LNCaP clone FGC (cell line): ENCODE measurements at regions not wholly inside any gene's neighbourhood (a gene's known extent, or its start where the extent isn't known, plus 50 kb on each side); places are given as distances from the start of the nearest gene placed in this dataset.

Experiments used
- DNase-seq: peaks from one replicate; pipeline ENCODE4 v3.0.0-alpha.2; 2011; ENCODE audit warnings: low read depth
- H3K4me3 ChIP-seq: 2 replicates; pipeline ENCODE4 v1.5.1; 2011; ENCODE audit warnings: mild to moderate bottlenecking, low read depth, low read length, control low read depth
- TF ChIP-seq, protein P1 (sequence below): IDR thresholded peaks from 2 replicates; pipeline ENCODE4 v1.5.1; 2012; ENCODE audit warnings: mild to moderate bottlenecking; ENCODE audit not compliant: control insufficient read depth, insufficient read depth; ENCODE audit errors: extremely low read depth

DNA sequence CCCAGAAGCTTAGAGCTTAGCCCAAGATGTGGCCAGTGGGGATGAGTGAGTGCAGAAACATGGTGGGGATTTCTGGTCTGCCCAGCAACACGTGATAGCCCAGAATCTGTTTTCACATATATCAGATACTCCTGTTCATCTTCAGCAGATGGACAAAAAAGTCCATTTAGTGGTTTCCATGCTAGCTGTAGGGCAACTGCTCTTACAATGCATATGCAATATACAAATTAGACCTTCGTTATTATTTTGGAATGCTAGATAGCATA is 96.9 kb upstream of the SGIP1 start:
- TF ChIP-seq, protein P1, sequence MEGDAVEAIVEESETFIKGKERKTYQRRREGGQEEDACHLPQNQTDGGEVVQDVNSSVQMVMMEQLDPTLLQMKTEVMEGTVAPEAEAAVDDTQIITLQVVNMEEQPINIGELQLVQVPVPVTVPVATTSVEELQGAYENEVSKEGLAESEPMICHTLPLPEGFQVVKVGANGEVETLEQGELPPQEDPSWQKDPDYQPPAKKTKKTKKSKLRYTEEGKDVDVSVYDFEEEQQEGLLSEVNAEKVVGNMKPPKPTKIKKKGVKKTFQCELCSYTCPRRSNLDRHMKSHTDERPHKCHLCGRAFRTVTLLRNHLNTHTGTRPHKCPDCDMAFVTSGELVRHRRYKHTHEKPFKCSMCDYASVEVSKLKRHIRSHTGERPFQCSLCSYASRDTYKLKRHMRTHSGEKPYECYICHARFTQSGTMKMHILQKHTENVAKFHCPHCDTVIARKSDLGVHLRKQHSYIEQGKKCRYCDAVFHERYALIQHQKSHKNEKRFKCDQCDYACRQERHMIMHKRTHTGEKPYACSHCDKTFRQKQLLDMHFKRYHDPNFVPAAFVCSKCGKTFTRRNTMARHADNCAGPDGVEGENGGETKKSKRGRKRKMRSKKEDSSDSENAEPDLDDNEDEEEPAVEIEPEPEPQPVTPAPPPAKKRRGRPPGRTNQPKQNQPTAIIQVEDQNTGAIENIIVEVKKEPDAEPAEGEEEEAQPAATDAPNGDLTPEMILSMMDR: no peak
- H3K4me3 ChIP-seq: no peak overlapping the region
- no peak for DNase-seq

DNA sequence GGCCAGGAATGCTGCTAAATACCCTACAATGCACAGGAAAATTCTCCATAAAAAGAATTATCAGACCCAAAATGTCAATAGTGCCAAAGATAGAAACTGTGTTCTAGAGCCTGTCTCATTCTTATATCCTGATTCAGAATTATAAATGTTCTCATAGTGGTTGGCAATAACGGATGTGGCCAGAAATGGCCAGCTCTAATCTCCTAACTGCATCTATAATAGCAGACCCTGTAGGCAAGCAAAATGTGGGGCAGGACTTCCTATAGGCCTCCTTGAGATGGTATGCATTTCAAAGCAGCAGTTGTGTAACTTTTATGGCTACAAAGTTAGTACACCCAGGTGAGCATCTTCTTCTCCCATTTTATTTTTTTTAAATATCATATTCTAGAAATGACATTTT is 95.9 kb upstream of the SGIP1 start:
- TF ChIP-seq, protein P1: no peak
- no peak for DNase-seq

GRCh38 chr1:66438501-66438900 is 95.5 kb upstream of the SGIP1 start:
- no peak overlapping the region for H3K4me3 ChIP-seq
- TF ChIP-seq, protein P1: no peak
- DNase-seq: no peak

More for the DNA sequence above, 95.9 kb upstream of the SGIP1 start:
- H3K4me3 ChIP-seq: no peak overlapping the region

GRCh38 chr1:66439031-66439740 is 94.8 kb upstream of the SGIP1 start:
- TF ChIP-seq, protein P1: no peak
- H3K4me3 ChIP-seq: no peak overlapping the region
- DNase-seq: no peak

GRCh38 chr1:66443793-66444192 is 90.2 kb upstream of the SGIP1 start:
- TF ChIP-seq, protein P1: no peak
- DNase-seq: no peak
- no peak overlapping the region for H3K4me3 ChIP-seq

DNA sequence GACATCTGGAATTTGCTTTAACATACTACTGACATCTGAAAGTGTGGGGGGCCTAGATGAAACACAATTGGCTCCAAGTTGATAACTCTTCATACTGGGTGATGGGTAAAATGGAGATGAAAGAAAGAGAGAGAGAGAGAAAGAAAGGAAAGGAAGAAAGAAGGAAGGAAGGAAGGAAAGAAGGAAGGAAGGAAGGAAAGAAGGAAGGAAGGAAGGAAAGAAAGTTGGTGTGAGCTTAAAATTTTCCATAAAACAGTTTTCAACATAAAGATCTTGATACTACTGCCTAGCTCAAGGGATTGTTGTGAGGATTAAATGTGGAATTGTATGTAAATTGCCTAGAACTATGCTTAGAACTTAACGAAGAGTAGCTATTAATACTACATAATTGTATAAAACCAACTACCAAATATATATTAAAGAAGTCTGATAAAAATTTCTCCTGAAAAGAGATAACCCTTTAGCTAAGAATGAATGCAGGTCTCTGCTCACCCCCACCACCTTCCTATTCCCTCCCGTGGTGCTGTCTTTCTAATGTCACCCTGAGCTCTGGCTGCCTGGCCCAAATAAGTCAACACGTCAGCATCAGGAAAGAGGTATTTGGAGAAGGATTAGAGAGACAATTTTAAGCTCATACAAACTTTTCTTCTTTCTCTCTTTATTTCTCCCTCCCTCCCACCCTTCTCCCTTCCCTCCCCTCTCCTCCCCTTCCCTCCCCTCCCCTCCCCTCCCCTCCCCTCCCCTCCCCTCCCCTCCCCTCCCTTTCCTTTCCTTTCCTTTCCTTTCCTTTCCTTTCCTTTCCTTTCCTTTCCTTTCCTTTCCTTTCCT is 89.3 kb upstream of the SGIP1 start:
- H3K4me3 ChIP-seq: no peak overlapping the region
- TF ChIP-seq, protein P1: no peak
- DNase-seq: no peak
